K562 (cell line): ENCODE measurements at regions not wholly inside any gene's neighbourhood (a gene's known extent, or its start where the extent isn't known, plus 50 kb on each side); places are given as distances from the start of the nearest gene placed in this dataset.

Experiments
- ATAC-seq: fragments of 200-7000 bp; cut with Tn5 transposase; 3 replicates; pipeline ENCODE4 v1.9.1; 2020; ENCODE audit warnings: moderate library complexity
- BruUV-seq: library from RNA; stranded (reverse); fragments of 400-500 nt; replicated peaks from 2 replicates; lab custom pipeline; 2021; lab: Mats Ljungman, UMichigan
- CTCF ChIA-PET: fragments of 300-600 bp; formaldehyde crosslinking; extraction: SDS; loops from one replicate; lab custom pipeline; 2021; ENCODE audit warnings: low intra/inter-chr PET ratio; lab: Yijun Ruan, JAX
- POLR2A ChIA-PET: fragments of 300-600, 350-650 bp; sonication (Branson Sonifier 250); formaldehyde crosslinking; extraction: SDS; loops from one replicate; lab custom pipeline; 2021; ENCODE audit warnings: antibody characterized with exemption, inconsistent platforms; lab: Yijun Ruan, JAX
- DNase-seq, 4 experiments: peaks; one replicate each; pipeline versions ENCODE4 v3.0.0 to v3.0.0-alpha.2; 2011 to 2018; ENCODE audit warnings: low spot score in 3 of 4, mixed read lengths in 3 of 4; ENCODE audit errors: extremely low read depth in 1 of 4
- FAIRE-seq: peaks from 2 replicates; lab custom pipeline; 2011; peaks lifted over from hg19 to GRCh38; lab: Jason Lieb, UNC
- H2AFZ ChIP-seq: 2 replicates; pipeline ENCODE4 v1.6.0; 2011; ENCODE audit warnings: low read depth, low read length, control low read depth, inconsistent platforms
- H3K27ac ChIP-seq: fragments of 200-600 bp; 3 replicates; pipeline ENCODE4 v1.8.0; 2011; ENCODE audit warnings: low read depth, mild to moderate bottlenecking, control low read depth, inconsistent platforms, low read length, moderate library complexity, mixed read lengths; ENCODE audit errors: extremely low read depth
- H3K27me3 ChIP-seq, 2 experiments: fragments of 300-600 bp in 1 of 2; 2 replicates in 1 of 2; 3 replicates in 1 of 2; pipeline versions ENCODE4 v1.6.0 to v1.8.0; 2011; ENCODE audit warnings: inconsistent platforms in 2 of 2, low read length in 2 of 2, mild to moderate bottlenecking in 1 of 2, mixed read lengths in 1 of 2, moderate library complexity in 1 of 2; ENCODE audit not compliant: control insufficient read depth in 2 of 2, insufficient read depth in 2 of 2
- H3K36me3 ChIP-seq: fragments of 300-600 bp; 3 replicates; pipeline ENCODE4 v1.8.0; 2011; ENCODE audit warnings: mild to moderate bottlenecking, low read length, inconsistent platforms; ENCODE audit not compliant: control insufficient read depth, insufficient read depth
- H3K4me1 ChIP-seq, 2 experiments: fragments of 200-600 bp in 1 of 2; replicated peaks in 1 of 2; 2 replicates in 1 of 2; 3 replicates in 1 of 2; pipeline versions ENCODE4 v1.5.1 to v1.8.0; 2011; ENCODE audit warnings: inconsistent platforms in 2 of 2, low read length in 2 of 2, mild to moderate bottlenecking in 1 of 2, mixed read lengths in 1 of 2, moderate library complexity in 1 of 2; ENCODE audit not compliant: control insufficient read depth in 2 of 2, insufficient read depth in 2 of 2
- H3K4me2 ChIP-seq: 2 replicates; pipeline ENCODE4 v1.6.1; 2011; ENCODE audit warnings: low read length, control low read depth, inconsistent platforms, mixed read lengths; ENCODE audit not compliant: insufficient read depth
- H3K4me3 ChIP-seq: fragments of 200-600 bp; sonication (generic), shearing (Covaris generic); 2 replicates; pipeline ENCODE4 v1.5.1; 2016; ENCODE audit warnings: control low read depth, inconsistent platforms
- H3K79me2 ChIP-seq: fragments of 200-600 bp; 3 replicates; pipeline ENCODE4 v1.8.0; 2011; ENCODE audit warnings: low read length, inconsistent platforms; ENCODE audit not compliant: control insufficient read depth, insufficient read depth
- H3K9ac ChIP-seq, 2 experiments: 2 replicates each; pipeline versions ENCODE4 v1.6.0 to v1.6.1; 2011; ENCODE audit warnings: low read depth in 2 of 2, low read length in 2 of 2, control low read depth in 1 of 2, inconsistent platforms in 1 of 2, mild to moderate bottlenecking in 1 of 2, mixed read lengths in 1 of 2; ENCODE audit not compliant: insufficient read depth in 1 of 2
- H3K9me1 ChIP-seq: one replicate; pipeline ENCODE4 v1.6.0; 2011; ENCODE audit warnings: inconsistent platforms, mild to moderate bottlenecking, low read length, moderate library complexity; ENCODE audit not compliant: control insufficient read depth, insufficient read depth
- H3K9me3 ChIP-seq: replicated peaks from 2 replicates; pipeline ENCODE4 v1.5.1; 2011; ENCODE audit warnings: low read depth, low read length, inconsistent platforms; ENCODE audit not compliant: control insufficient read depth, insufficient read depth
- H4K20me1 ChIP-seq: replicated peaks from 2 replicates; pipeline ENCODE4 v1.6.1; 2011; ENCODE audit warnings: low read length, inconsistent platforms, mixed read lengths; ENCODE audit not compliant: control insufficient read depth, insufficient read depth
- AFF1 ChIP-seq, 2 experiments: fragments of 450-650 bp; IDR thresholded peaks; 2 replicates each; pipeline ENCODE4 v1.6.1; 2018; ENCODE audit warnings: mild to moderate bottlenecking in 2 of 2, low read depth in 1 of 2; ENCODE audit not compliant: partially characterized antibody in 2 of 2
- ARID1B ChIP-seq: fragments of 450-650 bp; IDR thresholded peaks from 2 replicates; pipeline ENCODE4 v1.6.1; 2016; ENCODE audit warnings: antibody characterized with exemption, mild to moderate bottlenecking, inconsistent platforms
- ESRRA ChIP-seq: fragments of 450-650 bp; IDR thresholded peaks from 2 replicates; pipeline ENCODE4 v1.6.1; 2014; ENCODE audit warnings: low read depth, mild to moderate bottlenecking, moderate library complexity, borderline replicate concordance
- FUS ChIP-seq: fragments of 200-400 bp; formaldehyde crosslinking; optimal IDR thresholded peaks from 2 replicates; pipeline ENCODE3; 2017; ENCODE audit warnings: low read depth, low read length
- HBP1 ChIP-seq: fragments of 450-650 bp; formaldehyde crosslinking; IDR thresholded peaks from 2 replicates; pipeline ENCODE4 v1.4.0; 2022; ENCODE audit warnings: missing genetic modification characterization
- HIVEP1 ChIP-seq: fragments of 250-450 bp; sonication (Bioruptor Pico); IDR thresholded peaks from 2 replicates; pipeline ENCODE4 v1.4.0; 2020; ENCODE audit warnings: mild to moderate bottlenecking
- KLF10 ChIP-seq: fragments of 250-450 bp; sonication (Bioruptor Pico); IDR thresholded peaks from 2 replicates; pipeline ENCODE4 v1.6.1; 2021; ENCODE audit warnings: matching md5 sums
- MLLT1 ChIP-seq, 2 experiments: fragments of 450-650 bp; IDR thresholded peaks; 2 replicates each; pipeline ENCODE4 v1.6.1; 2016
- NCOR1 ChIP-seq: fragments of 450-650 bp; IDR thresholded peaks from 2 replicates; pipeline ENCODE4 v1.6.1; 2016; ENCODE audit warnings: mild to moderate bottlenecking, moderate library complexity
- NFATC3 ChIP-seq: fragments of 450-650 bp; IDR thresholded peaks from 2 replicates; pipeline ENCODE4 v1.6.1; 2017; ENCODE audit warnings: mild to moderate bottlenecking
- RBM34 ChIP-seq: fragments of 200-400 bp; formaldehyde crosslinking; IDR thresholded peaks from 2 replicates; pipeline ENCODE4 v1.6.1; 2018; ENCODE audit warnings: low read length, borderline replicate concordance; ENCODE audit not compliant: insufficient read depth
- SIX5 ChIP-seq, 2 experiments: IDR thresholded peaks; 2 replicates each; pipeline ENCODE4 v1.6.1; 2011; ENCODE audit warnings: low read length in 2 of 2, borderline replicate concordance in 1 of 2, low read depth in 1 of 2, mild to moderate bottlenecking in 1 of 2, moderate library complexity in 1 of 2; ENCODE audit not compliant: insufficient read depth in 1 of 2
- SMAD1 ChIP-seq: fragments of 150-350 bp; IDR thresholded peaks from 2 replicates; pipeline ENCODE4 v1.6.1; 2014; ENCODE audit warnings: low read length, low read depth; ENCODE audit not compliant: partially characterized antibody
- SREBF2 ChIP-seq: sonication (generic); formaldehyde crosslinking; IDR thresholded peaks from 2 replicates; pipeline ENCODE4 v1.4.0; 2020; ENCODE audit warnings: mild to moderate bottlenecking, missing genetic modification reagents
- ZBTB26 ChIP-seq: fragments of 450-650 bp; formaldehyde crosslinking; IDR thresholded peaks from 2 replicates; pipeline ENCODE4 v1.4.0; 2022; ENCODE audit warnings: missing genetic modification characterization
- WGBS: fragments of 100-300 bp; shearing (Covaris generic); methylation state at CpG from one replicate; pipeline ENCODE4 v1.1.6; 2016; ENCODE audit warnings: low coverage, mixed read lengths; ENCODE audit not compliant: insufficient coverage; ENCODE audit errors: missing lambda C conversion rate; 5-methylcytosine and 5-hydroxymethylcytosine counted together
- in situ Hi-C: fragments of 300-500 bp; cut with MboI; formaldehyde crosslinking; loops from 4 replicates; pipeline ENCODE4 v1.15.0; 2018; ENCODE audit warnings: inconsistent platforms, mixed read lengths
- intact Hi-C: fragments of 100-400 bp; cut with micrococcal nuclease; formaldehyde crosslinking; loops from 2 replicates; pipeline ENCODE4 v1.14.2; 2022

GRCh38 chr2:146734821-146735190 lies 1110.0 kb upstream of the ACVR2A start:
- Histone ChIP-seq H3K4me1 (no peaks in the 10 kb centered on the region), H2AFZ (no peak overlapping the region), H3K9me3 (no peaks in the 10 kb centered on the region), H3K4me2 (no peak overlapping the region), H3K36me3 (no peaks in the 10 kb centered on the region), H3K9me1 (no peaks in the 10 kb centered on the region), H3K27me3 (no peaks in the 10 kb centered on the region), H3K79me2 (no peaks in the 10 kb centered on the region), H3K27ac (no peak overlapping the region), H3K4me3 (no peak overlapping the region), H4K20me1 (no peaks in the 10 kb centered on the region), H3K9ac (no peak overlapping the region)
- in situ Hi-C loops (loop anchor here (25.0 kb wide), 1 partner anchor 1177 kb away; no protein-coding TSS in a partner anchor), intact Hi-C loops (loop anchor here (2.0 kb wide), 1 partner anchor 1176 kb away; no protein-coding TSS in a partner anchor)
- DNase-seq (no peak), FAIRE-seq (no peak), ATAC-seq (no peak)
- CTCF ChIA-PET: no interaction called here
- WGBS: 2% methylated on average over 3 of the region's 3 CpGs
- BruUV-seq: no TSS peak
- POLR2A ChIA-PET: no interaction called here
- TF ChIP-seq SREBF2: no peak
- TF ChIP-seq RBM34: no peak
- TF ChIP-seq HBP1 (CRISPR knock-in tag): no peak
- no peak for TF ChIP-seq SMAD1
- TF ChIP-seq KLF10 (CRISPR knock-in tag): no peak
- no peak for TF ChIP-seq SIX5 (IDR thresholded peaks at IDR 0.05; ENCODE audit: borderline replicate concordance in 1 of 2, insufficient read depth in 1 of 2, low read depth in 1 of 2, low read length in 2 of 2)
- no peak for TF ChIP-seq NCOR1
- no peak for TF ChIP-seq MLLT1 (IDR thresholded peaks at IDR 0.05)
- TF ChIP-seq ZBTB26 (CRISPR knock-in tag): no peak
- TF ChIP-seq FUS: no peak
- TF ChIP-seq ARID1B: no peak
- TF ChIP-seq ESRRA: no peak
- TF ChIP-seq HIVEP1: no peak
- TF ChIP-seq AFF1 (IDR thresholded peaks at IDR 0.05; ENCODE audit: low read depth in 1 of 2, partially characterized antibody in 2 of 2): no peak
- no peak for TF ChIP-seq NFATC3
